GM12878 (cell line): ENCODE measurements at regions not wholly inside any gene's neighbourhood (a gene's known extent, or its start where the extent isn't known, plus 50 kb on each side); places are given as distances from the start of the nearest gene placed in this dataset.

Experiments used
- ATAC-seq: fragments of 200-7000 bp; cut with Tn5 transposase; 3 replicates; pipeline ENCODE4 v1.9.1; 2020; ENCODE audit warnings: mild to moderate bottlenecking, moderate library complexity
- BruUV-seq: library from RNA; stranded (reverse); fragments of 400-500 nt; replicated peaks from 2 replicates; lab custom pipeline; 2021; lab: Mats Ljungman, UMichigan
- CTCF ChIA-PET: fragments of 300-600 bp; sonication (Branson Sonifier 250); formaldehyde crosslinking; extraction: SDS; loops from one replicate; lab custom pipeline; 2021; ENCODE audit warnings: inconsistent platforms; lab: Yijun Ruan, JAX
- POLR2A ChIA-PET: fragments of 350-600 bp; formaldehyde crosslinking; extraction: SDS; loops from one replicate; lab custom pipeline; 2021; ENCODE audit warnings: inconsistent platforms; lab: Charles Lee
- RAD21 ChIA-PET: fragments of 300-600 bp; sonication (Branson Sonifier 250); formaldehyde crosslinking; loops from one replicate; lab custom pipeline; 2023; ENCODE audit warnings: antibody characterized with exemption; ENCODE audit not compliant: unreplicated experiment; lab: Charles Lee
- SMC1A ChIA-PET: fragments of 300-600 bp; sonication (Branson Sonifier 250); formaldehyde crosslinking; loops from one replicate; lab custom pipeline; 2023; ENCODE audit not compliant: unreplicated experiment, uncharacterized antibody; lab: Charles Lee
- DNase-seq: peaks from one replicate; pipeline ENCODE4 v3.0.0-alpha.2; 2011; ENCODE audit warnings: low read depth, low spot score
- FAIRE-seq: peaks from 3 replicates; lab custom pipeline; 2011; peaks lifted over from hg19 to GRCh38; lab: Jason Lieb, UNC
- H2AFZ ChIP-seq: 2 replicates; pipeline ENCODE4 v1.6.0; 2011; ENCODE audit warnings: low read depth, low read length, control low read depth; ENCODE audit not compliant: control insufficient read depth
- H3K27ac ChIP-seq: 2 replicates; pipeline ENCODE4 v1.5.1; 2011; ENCODE audit warnings: control low read depth; ENCODE audit not compliant: control insufficient read depth, insufficient read depth
- H3K27me3 ChIP-seq, 2 experiments: replicated peaks in 1 of 2; 2 replicates each; pipeline versions ENCODE4 v1.6.0 to v1.6.1; 2011; ENCODE audit warnings: low read length in 1 of 2; ENCODE audit not compliant: control insufficient read depth in 2 of 2, insufficient read depth in 2 of 2
- H3K36me3 ChIP-seq, 2 experiments: 2 replicates each; pipeline ENCODE4 v1.5.1; 2011; ENCODE audit warnings: low read length in 1 of 2; ENCODE audit not compliant: control insufficient read depth in 2 of 2, insufficient read depth in 2 of 2
- H3K4me1 ChIP-seq: 2 replicates; pipeline ENCODE4 v1.6.1; 2011; ENCODE audit warnings: mild to moderate bottlenecking, low read length, moderate library complexity, mixed read lengths; ENCODE audit not compliant: control insufficient read depth, insufficient read depth
- H3K4me2 ChIP-seq: 2 replicates; pipeline ENCODE4 v1.6.0; 2011; ENCODE audit warnings: control low read depth; ENCODE audit not compliant: control insufficient read depth, insufficient read depth
- H3K4me3 ChIP-seq: fragments of 200-600 bp; sonication (generic); 2 replicates; pipeline ENCODE4 v1.5.1; 2016
- H3K79me2 ChIP-seq: 2 replicates; pipeline ENCODE4 v1.6.0; 2011; ENCODE audit warnings: low read length; ENCODE audit not compliant: control insufficient read depth, insufficient read depth
- H3K9ac ChIP-seq: 2 replicates; pipeline ENCODE4 v1.8.0; 2011; ENCODE audit warnings: low read length, control low read depth, mixed read lengths; ENCODE audit not compliant: control insufficient read depth, insufficient read depth
- H3K9me3 ChIP-seq: replicated peaks from 3 replicates; pipeline ENCODE4 v1.5.1; 2011; ENCODE audit warnings: mild to moderate bottlenecking, low read length; ENCODE audit not compliant: control insufficient read depth, insufficient read depth
- H4K20me1 ChIP-seq: 2 replicates; pipeline ENCODE4 v1.6.0; 2011; ENCODE audit not compliant: control insufficient read depth, insufficient read depth
- BACH1 ChIP-seq: fragments of 450-650 bp; IDR thresholded peaks from 2 replicates; pipeline ENCODE4 v1.6.1; 2017; ENCODE audit warnings: mild to moderate bottlenecking, borderline replicate concordance
- BCL11A ChIP-seq: IDR thresholded peaks from 2 replicates; pipeline ENCODE4 v1.6.1; 2011; ENCODE audit warnings: low read depth, low read length
- BCLAF1 ChIP-seq: fragments of 450-650 bp; IDR thresholded peaks from 2 replicates; pipeline ENCODE4 v1.6.1; 2017; ENCODE audit warnings: antibody characterized with exemption, mild to moderate bottlenecking, moderate library complexity
- BRCA1 ChIP-seq: IDR thresholded peaks from 2 replicates; pipeline ENCODE4 v1.6.1; 2011; ENCODE audit warnings: low read depth, low read length, improper control_type of control experiment
- EP300 ChIP-seq, 2 experiments: fragments of 150-350 bp in 1 of 2; IDR thresholded peaks; 2 replicates each; pipeline ENCODE4 v1.6.1; 2011 to 2012; ENCODE audit warnings: low read depth in 2 of 2, low read length in 2 of 2, borderline replicate concordance in 1 of 2, improper control_type of control experiment in 1 of 2, inconsistent platforms in 1 of 2; ENCODE audit not compliant: control insufficient read depth in 1 of 2
- FOXK2 ChIP-seq: fragments of 450-650 bp; IDR thresholded peaks from 2 replicates; pipeline ENCODE4 v1.6.1; 2017; ENCODE audit warnings: mild to moderate bottlenecking, moderate library complexity
- REST ChIP-seq: IDR thresholded peaks from 2 replicates; pipeline ENCODE4 v1.6.1; 2012; ENCODE audit warnings: mild to moderate bottlenecking, low read depth, low read length
- TARDBP ChIP-seq: IDR thresholded peaks from 2 replicates; pipeline ENCODE4 v1.6.1; 2016; ENCODE audit warnings: borderline replicate concordance
- WGBS: methylation state at CpG from one replicate; pipeline ENCODE4 v1.1.6; 2016; ENCODE audit warnings: low lambda C conversion rate; ENCODE audit not compliant: insufficient replicate concordance, insufficient coverage; ENCODE audit errors: missing lambda C conversion rate; 5-methylcytosine and 5-hydroxymethylcytosine counted together
- in situ Hi-C: fragments of 300-500 bp; cut with MboI; formaldehyde crosslinking; loops from 9 replicates; pipeline ENCODE4 v1.14.3; 2018; ENCODE audit warnings: mixed read lengths
- intact Hi-C: fragments of 100-400 bp; cut with micrococcal nuclease; formaldehyde crosslinking; loops from one replicate; pipeline ENCODE4 v1.14.2; 2022; ENCODE audit not compliant: unreplicated experiment

GRCh38 chr18:4720518-4720917, 265.4 kb upstream of the DLGAP1 start:
- DNase-seq: no peak
- no peak for ATAC-seq
- WGBS: 33% methylated on average over 2 of the region's 2 CpGs
- BruUV-seq: no TSS peak
- POLR2A ChIA-PET: no interaction called here
- intact Hi-C loops: no loop called here
- RAD21 ChIA-PET: no interaction called here
- H3K4me2 ChIP-seq: no peak overlapping the region
- CTCF ChIA-PET: no interaction called here
- H3K9ac ChIP-seq: no peak overlapping the region
- no peaks in the 10 kb centered on the region for H3K9me3 ChIP-seq
- TF ChIP-seq EP300 (IDR thresholded peaks at IDR 0.05; ENCODE audit: borderline replicate concordance in 1 of 2, control insufficient read depth in 1 of 2, low read depth in 2 of 2, low read length in 2 of 2): no peak
- no peak for TF ChIP-seq REST
- no peak for TF ChIP-seq BRCA1
- TF ChIP-seq FOXK2: no peak
- TF ChIP-seq BACH1: no peak
- no peak for TF ChIP-seq BCL11A
- TF ChIP-seq BCLAF1: no peak
- TF ChIP-seq TARDBP: no peak
- no peak for FAIRE-seq
- H3K79me2 ChIP-seq: no peaks in the 10 kb centered on the region
- no peaks in the 10 kb centered on the region for H3K27me3 ChIP-seq
- SMC1A ChIA-PET: interaction anchor here (1.1 kb wide), 1 partner anchor 7 kb away, joined by 3 read pairs; no protein-coding TSS in a partner anchor
- no peaks in the 10 kb centered on the region for H3K4me1 ChIP-seq
- H4K20me1 ChIP-seq: no peaks in the 10 kb centered on the region
- H3K4me3 ChIP-seq: no peak overlapping the region
- in situ Hi-C loops: no loop called here
- H3K36me3 ChIP-seq: no peaks in the 10 kb centered on the region
- H3K27ac ChIP-seq: no peak overlapping the region
- H2AFZ ChIP-seq: no peak overlapping the region; the same call in 1 of the 2 replicates
